MM.1S (cell line): ENCODE measurements at regions not wholly inside any gene's neighbourhood (a gene's known extent, or its start where the extent isn't known, plus 50 kb on each side); places are given as distances from the start of the nearest gene placed in this dataset.

Source experiments
- CTCF ChIP-seq: fragments of 300-600 bp; sonication (generic); IDR thresholded peaks from 2 replicates; pipeline ENCODE4 v1.5.1; 2016; ENCODE audit warnings: antibody characterized with exemption, low read length, mixed read lengths
- EZH2 ChIP-seq: fragments of 300-600 bp; sonication (generic); optimal IDR thresholded peaks from 2 replicates; pipeline ENCODE3; 2017; ENCODE audit warnings: low read depth, mild to moderate bottlenecking, antibody characterized with exemption, low read length, mixed read lengths
- EZH2phosphoT487 ChIP-seq: fragments of 300-600 bp; sonication (generic); IDR thresholded peaks from 2 replicates; pipeline ENCODE4 v1.6.1; 2018; ENCODE audit warnings: antibody characterized with exemption, low read length

- TF ChIP-seq EZH2 (no peak), CTCF (no peak), EZH2phosphoT487 (no peak)
These were observed 160.1 kb upstream of the PLAAT1 start for GRCh38 chr3:193080821-193081365.
